LHCN-M2 (cell line): ENCODE measurements at regions not wholly inside any gene's neighbourhood (a gene's known extent, or its start where the extent isn't known, plus 50 kb on each side); places are given as distances from the start of the nearest gene placed in this dataset.
"Not testable (repeated sequence)": the region's sequence is repeated elsewhere in the genome, so short reads cannot be mapped to it uniquely, and the experiment has no call there.

ENCODE experiments used
- DNase-seq: peaks from one replicate; pipeline ENCODE4 v3.0.0-alpha.2; 2012; ENCODE audit warnings: low read depth

DNA sequence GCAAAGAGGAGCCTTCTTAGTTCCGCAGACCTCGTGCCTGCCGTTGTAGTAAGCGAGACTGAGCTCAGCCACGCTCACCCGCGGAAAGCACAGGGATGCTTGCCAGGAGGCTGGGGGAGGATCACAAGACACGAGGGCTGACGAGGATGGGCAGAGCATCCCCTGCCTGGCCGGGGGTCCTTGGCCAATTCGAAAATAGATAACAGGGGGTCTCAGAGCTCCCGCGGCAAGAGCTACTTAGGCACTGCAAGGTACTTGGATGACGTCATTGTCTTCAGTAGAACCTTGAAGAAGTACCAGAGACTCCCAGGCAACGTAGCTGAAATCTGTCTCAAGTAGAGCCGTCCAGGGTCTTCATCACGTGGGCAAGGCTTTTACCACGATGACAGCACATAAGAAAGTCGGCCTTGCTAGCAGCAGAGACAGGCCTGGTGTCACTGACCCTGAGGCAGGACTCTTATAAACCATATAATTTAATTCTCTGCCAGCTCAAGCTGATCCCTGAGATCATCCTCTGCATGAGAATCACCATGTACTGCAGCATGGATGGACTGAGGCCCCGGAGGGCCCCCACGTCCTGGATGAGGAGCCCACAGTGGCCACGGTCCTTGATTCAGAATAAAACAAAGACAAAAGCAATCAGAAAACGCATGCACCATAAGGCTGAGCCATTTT, 81.9 kb downstream of the TMEM18 start:
- DNase-seq: no peak

DNA sequence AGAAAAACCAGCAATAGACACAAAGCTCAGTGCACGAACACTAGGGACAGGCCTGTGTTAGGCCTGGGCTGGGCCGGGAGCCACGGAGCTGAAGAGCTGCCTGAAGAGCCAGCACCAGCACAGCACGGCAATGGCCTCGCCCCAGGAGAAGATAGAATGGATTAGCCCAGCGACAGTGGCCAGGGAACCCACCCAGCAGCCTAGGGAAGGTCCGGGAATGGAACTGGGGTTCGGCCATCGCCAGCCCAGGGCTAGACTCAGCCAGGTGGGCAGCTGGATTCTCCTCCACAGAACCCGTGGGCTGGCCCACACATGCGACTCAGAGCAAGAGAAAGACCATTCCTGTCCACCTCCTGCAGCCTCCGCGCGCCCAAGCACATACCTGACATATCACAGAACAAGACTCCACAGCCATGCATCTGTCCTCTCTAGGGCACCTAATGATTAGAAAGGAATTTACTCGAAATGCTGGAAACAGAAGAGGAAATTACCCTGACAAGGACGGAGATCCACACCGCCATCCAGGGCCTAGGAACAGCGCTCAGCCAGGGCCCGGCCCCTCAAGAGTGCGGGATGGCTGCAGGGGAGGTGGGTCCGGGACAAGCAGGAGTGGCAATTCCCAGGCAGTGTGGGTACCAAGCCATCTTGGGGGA, 82.8 kb downstream of the TMEM18 start:
- DNase-seq: no peak

DNA sequence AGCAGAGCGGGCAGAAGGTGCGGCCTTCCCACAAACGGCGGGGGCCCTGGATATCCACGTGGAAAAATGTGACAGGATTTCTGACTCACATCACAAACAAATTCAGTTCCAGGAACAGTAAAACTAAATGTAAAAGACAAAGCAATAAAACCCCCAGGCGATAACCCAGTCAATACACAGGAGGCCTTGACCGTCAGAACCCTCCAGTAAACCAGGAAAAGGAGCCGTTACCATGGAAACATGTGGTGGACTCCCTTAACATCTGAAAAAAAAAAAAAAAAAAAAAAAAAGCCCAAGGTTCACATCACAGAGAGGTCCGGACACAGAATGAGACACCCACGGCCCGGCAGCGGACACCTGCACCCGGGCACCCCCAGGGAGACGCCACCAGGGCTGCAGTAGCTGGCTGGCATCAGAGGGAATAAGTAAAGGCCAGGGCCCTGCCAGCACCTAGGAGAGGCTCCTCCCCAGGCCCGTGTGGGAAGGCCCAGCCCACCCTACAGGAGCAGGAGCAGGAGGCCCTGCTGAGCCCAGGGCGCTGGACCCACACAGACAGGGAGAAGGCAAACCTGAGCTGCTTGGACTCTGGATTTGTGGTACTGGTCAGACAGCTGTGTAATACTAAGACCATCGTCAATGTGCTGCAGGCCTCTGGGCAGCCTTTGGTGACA, 83.7 kb downstream of the TMEM18 start:
- no peak for DNase-seq

DNA sequence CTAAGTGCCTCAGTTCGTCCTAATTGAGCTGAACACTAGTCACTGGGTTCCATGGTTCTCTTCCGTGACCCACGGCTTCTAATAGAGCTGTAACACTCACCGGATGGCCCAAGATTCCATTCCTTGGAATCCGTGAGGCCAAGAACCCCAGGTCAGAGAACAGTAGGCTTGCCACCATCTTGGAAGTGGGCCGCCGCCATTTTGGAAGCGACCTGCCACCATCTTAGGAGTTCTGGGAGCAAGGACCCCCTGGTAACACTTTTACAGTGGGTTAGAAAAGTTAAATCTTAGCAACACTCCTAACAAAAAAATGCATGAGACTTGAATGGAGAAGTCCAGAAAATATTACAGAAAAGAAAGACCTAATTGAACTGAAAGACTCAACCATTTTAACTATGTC, 84.5 kb downstream of the TMEM18 start:
- no peak for DNase-seq

DNA sequence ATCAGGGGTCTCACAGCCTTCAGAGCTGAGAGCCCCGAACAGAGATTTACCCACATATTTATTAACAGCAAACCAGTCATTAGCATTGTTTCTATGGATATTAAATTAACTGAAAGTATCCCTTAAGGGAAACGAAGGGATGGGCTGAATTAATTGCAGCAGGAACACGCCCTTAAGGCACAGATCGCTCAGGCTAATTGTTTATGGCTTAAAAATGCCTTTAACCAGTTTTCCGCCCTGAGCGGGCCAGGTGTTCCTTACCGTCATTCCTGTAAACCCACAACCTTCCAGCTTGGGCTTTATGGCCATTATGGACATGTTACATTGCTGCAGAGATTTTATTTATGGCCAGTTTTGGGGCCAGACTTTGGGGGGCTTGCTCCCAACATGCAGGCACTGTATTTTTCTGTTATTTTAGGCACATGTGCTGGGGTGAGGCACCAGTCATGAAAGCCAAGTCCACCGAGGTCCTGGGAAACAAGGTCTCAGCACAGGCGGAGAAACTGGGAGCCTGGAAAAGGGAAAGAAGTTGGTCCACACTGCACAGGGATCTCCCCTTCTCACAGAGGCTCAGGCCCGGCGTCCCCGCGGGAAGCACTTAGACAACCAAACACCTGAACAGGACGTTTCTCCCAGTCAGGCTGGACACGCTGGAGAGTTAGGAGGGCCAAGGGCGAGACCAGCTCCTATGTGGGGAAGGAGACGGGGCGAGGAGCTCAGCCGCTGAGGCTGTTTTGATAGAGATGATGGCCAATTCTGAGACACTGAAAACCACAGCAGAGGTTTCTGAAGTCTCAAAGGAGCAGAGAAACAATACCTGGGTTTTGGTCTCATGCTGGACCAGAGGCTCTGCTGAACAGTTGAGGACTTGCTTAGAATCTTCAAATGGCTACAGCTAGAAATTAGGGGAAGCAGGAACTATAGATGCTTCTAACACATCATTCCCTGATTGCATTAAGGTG, 86.7 kb downstream of the TMEM18 start:
- DNase-seq: no peak

DNA sequence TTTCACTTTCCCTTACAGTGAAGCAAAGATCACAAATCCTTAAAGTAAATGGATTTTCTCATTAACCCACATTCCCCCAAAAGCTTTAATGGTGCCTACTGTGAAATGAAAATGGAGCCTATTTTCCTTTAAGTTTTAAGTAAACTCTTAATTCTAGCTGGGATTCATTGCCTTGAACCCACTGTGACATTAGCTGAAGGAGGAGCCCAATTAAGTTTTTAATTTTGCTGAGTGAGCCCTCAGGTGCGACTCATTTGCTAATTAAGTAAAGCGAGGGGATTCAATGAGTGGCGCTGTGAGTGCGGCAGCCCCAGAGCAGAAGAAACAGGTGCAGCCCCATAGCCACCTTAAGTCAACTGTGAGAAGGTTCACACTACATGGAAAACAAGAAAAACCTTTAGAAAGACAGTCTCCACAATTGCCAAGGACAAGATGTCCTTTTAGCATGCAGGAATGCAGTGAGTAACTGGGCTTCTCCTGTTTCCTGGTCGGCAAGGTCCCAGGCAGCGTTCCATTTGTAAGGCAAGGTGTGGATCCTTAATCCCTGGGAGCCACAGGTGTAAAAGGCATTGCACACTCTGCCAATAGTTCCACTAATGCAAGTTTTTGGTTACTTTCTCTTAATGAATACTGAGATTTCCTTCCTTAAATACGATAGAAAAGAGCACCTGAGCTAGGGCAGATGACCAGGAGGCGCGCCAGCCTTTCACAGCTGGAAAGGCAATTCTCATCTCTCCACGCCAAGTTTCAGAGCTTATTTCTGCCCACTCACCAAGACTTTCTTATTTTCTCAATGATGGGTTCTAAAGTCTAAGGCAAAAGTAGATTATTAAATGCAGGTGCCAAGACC, 87.7 kb downstream of the TMEM18 start:
- DNase-seq: no peak

DNA sequence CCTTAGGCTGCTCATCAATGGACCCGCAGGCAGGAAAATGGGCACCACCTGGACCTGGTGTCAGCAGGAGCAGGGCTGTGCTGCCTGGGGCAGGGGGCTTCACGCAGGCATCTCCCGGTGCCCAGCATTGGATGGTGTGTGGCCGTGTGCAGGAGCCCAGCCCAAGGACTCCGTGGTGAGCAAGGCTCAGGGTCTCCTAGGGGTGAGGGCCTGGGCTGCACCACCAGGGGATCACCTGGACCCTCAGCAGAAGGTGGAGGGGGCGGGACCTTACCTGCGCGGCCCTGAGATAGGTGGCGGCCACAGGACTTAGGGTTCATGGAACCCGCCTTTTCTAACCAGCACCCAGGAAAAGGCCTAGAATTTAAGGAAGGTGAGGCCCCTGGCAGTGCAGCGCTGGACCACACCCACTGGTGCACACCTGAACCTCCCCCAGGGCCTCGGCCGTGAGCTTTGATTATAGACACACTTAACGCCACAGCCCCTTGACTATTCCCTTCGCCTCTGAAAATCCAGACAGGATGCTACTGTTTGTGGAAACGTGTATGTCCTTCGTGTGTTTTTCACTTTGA, 89.0 kb downstream of the TMEM18 start:
- DNase-seq: no peak

DNA sequence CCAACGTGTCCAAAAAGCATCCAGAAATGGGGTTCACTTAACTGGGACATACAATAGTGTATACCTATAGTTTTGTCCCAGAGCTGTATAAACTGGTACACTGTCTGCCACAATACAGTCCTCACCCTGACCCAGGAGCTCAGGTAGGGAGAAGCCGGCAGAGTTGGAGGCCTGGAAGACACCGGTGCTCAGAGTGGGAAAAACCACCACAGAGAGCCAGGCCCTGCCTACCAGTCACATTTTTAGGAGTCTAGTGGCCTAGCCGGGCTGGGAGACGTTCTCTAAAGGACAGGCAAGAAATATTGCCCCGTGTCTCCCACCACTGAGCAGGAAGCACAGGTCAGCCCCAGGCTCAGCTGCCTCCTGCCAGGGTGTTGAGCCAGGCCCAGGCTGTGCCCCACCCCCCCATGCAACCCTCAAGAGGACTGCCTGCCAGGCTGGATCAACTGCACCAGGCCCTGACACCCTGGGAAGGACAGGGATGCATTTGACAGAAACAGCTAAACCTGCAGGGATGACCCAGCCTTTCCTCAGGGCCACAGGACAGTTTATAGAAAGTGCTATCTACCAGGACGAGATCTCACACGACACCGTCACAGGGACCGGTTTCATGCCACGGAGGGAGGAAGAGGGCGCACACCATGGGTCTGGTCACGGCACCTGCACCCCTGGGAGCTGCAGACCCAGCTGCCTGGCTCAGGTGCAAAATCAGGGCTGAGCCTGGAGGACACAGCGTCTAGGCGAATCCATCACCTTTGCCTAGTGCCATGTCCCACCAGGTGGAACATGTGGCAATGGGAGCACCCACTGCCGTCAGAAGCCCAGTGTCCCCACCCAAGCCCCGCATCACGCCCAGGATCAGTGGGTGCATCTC, 89.9 kb downstream of the TMEM18 start:
- DNase-seq: no peak

DNA sequence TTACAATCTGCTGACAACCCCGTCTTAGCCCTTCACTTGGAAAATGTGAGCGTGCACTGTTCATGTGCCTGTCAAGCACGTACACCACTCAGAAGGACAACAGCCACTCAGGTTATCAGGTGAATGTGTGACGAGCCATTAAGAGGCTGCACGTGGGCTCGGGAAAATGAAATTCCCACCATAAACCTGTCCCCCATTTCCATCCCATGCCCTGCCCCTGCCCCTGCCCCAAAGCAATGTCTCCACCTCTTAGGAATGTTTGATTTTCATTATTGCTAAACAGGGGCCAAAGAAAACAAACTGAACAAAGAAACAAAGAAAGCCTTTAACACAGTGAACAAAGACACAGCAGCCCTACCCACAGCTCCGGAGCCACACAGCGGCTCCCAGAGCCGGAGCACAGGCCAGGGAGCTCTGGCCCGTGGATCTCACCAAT, 90.5 kb downstream of the TMEM18 start:
- DNase-seq: no peak

DNA sequence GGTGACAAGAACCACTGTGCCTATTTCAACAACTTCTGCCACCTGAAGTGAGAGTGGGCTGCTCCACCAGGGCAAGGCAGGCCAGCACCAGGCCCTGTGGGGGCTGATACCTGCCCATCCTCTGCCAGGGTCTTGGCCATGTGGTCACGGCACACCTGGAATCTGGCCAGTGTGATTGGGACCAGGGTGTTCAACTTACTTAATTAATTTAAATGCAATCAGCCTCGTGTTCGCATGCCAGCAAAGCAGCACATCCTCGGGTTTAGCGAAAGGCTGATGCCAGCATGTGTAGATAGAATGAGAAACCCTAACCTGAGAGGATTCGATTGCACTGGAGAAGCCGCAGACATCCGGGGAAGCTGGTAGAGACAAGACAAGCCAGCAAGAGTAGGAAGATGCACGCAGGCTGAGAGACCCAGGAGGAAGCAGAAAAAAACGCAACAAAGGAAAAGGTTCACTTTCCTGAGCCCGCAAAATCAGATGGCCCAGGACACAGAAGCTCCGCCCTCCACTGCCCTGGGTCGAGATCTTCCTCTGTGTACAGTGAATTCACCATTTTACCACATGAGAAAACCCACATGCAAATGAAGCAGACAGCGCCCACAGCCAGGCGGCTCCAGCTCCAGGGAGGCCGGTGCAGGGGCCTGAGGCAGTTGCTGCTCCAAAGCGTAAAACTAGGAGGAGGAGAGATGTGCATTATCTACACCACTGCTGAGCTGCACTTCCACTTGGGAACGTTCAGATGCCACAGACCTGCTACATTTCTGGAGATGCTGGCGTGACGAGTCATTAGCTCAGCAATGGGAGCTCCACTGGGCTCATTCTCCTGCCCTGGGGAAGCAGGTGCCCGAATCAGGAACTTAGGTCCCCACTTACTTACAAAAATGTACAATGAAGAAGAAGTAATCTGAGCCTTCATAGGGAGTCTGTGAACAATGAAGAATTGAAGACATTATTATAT, 92.1 kb downstream of the TMEM18 start:
- no peak for DNase-seq

DNA sequence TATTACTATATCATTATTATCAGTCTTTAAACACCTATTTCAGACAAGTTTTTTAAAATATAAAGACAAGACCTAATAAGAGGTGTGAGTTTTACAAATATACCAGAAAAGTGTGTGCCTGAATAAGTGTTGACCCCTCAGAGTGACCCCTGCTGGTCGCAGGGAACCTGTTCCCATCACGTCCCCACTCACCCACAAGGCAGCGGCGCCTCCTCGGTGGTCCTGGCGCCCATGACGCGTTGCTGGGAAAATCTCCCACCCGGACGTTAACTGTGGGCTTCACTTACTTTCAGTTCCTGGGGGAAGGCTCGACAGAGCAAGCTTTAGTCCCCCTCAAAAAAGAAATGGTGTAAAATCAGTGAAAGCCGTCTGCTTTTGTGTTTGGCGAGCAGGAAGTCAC, 93.5 kb downstream of the TMEM18 start:
- no peak for DNase-seq

DNA sequence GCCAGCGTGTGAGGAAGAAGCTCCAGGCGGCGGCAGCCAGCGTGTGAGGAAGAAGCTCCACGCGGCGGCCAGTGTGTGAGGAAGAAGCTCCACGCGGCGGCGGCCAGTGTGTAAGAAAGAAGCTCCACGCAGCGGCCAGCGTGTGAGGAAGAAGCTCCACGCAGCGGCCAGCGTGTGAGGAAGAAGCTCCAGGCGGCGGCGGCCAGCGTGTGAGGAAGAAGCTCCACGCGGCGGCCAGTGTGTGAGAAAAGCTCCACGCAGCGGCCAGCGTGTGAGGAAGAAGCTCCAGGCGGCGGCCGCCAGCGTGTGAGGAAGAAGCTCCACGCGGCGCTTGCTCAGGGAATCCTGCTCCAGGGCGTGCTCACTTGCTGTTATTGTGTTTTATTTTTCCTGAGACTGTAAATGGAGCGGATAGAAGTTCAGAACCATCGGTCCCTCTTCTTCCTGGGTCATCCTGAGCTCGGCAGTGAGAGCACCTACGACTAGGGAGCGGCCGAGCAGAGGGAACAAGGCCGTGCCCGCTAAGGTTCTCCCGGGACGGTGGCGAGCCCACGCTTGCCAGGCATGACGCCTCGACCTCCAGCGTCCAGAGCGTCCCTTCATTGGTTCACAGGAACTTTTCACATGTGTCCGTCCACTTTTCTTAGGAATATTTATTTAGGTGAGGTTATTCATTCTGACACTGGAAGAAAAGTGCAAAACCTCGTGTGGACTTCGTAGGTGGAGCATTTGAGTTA, 94.2 kb downstream of the TMEM18 start:
- DNase-seq: no peak

DNA sequence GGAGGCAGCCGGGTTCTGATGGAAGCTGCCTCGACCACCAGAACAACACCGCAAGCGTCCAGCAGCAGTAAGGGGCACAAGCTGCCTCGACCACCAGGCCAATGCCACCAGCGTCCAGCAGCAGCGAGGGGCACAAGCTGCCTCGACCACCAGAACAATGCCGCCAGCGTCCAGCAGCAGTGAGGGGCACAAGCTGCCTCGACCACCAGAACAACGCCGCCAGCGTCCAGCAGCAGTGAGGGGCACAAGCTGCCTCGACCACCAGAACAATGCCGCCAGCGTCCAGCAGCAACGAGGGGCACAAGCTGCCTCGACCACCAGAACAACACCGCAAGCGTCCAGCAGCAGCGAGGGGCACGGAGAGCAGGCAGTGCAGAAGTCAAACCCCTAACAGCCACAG, 94.9 kb downstream of the TMEM18 start:
- not testable (repeated sequence) for DNase-seq

DNA sequence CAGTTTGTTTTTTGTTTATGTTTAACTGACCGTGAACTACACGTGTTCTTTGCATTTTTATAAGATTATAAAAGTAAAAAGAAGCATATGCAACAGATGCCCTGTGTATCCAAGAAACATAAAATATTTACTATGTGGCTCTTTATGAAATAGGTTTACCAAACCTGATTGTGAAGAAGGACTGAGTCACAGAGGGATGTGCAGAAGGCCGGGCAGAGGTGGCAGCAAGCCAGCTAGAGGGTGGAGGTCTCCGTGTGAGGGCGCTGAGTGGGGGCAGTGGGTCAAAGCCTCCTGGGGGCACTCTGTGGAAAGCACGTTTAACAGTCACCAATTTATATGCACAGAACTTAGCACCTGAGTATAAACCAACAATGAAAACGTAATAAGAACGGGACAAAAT, 97.2 kb downstream of the TMEM18 start:
- no peak for DNase-seq

DNA sequence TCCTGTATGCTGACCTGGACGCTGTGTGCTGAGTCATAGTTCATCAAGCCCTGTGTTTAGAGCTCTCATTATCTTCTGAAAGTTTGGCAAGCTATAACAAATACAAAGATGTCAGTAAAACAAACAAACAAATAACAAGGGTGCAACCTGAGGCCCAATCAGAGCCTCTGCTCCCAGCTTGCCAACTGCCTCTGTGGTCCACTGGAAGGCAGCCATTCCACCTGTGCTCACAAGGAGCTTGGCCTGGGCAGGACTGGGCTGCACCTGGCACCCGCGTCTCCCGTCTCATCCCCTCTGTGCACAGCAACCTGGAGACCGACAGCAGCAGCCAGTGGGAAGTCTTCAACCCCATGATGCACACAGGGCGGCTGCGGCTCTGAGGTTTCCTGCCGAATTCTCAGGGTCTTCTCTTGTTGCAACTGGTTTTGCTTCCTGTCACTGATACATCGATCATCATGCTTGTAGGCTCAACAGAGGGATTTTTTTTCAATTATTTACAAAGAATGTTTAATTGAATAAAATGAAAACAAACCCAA, 97.8 kb downstream of the TMEM18 start:
- DNase-seq: no peak

DNA sequence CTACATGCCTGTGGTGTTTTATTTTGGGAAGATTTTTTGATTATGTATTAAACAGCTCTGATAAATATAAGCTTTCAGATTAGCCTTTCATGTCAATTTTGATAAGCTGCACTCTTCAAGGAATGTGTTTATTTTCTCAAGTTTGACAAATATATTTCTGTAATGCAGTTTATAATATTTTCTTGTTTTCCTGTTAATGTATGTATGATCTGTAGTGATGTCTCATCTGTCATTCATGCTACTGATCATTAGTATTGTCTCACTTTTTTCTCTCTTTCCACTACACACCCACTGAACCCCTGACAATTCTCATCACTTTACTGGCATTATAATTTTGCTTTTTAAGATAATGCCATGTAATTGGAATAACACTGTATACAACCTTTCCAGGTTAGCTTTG, 100.9 kb downstream of the TMEM18 start:
- no peak for DNase-seq

DNA sequence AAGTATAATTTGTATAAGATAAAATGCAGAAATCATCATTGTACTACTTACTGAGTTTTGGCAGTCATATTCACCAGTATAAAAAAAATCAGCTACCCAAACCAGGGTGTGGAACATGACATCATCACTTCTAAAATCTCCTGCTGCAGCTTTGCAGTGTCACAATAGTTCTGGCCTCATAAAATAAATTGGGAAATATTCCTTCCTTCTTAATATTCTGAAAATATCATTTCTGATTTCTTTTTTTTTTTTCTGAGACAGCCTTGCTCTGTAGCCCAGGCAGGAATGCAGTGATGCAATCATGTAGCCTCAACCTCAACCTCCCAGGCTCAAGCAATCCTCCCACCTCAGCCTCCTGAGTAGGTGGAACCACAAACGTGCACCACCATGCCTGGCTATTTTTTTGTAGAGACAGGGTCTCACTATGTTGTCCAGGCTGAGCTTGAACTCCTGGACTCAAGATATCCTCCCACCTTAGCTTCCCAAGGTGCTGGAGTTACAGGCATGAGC, 101.4 kb downstream of the TMEM18 start:
- no peak for DNase-seq
